GM12878 (cell line): ENCODE measurements at regions not wholly inside any gene's neighbourhood (a gene's known extent, or its start where the extent isn't known, plus 50 kb on each side); places are given as distances from the start of the nearest gene placed in this dataset.

Source experiments
- ATAC-seq: fragments of 200-7000 bp; cut with Tn5 transposase; 3 replicates; pipeline ENCODE4 v1.9.1; 2020; ENCODE audit warnings: mild to moderate bottlenecking, moderate library complexity
- BruUV-seq: library from RNA; stranded (reverse); fragments of 400-500 nt; replicated peaks from 2 replicates; lab custom pipeline; 2021; lab: Mats Ljungman, UMichigan
- CTCF ChIA-PET: fragments of 300-600 bp; sonication (Branson Sonifier 250); formaldehyde crosslinking; extraction: SDS; loops from one replicate; lab custom pipeline; 2021; ENCODE audit warnings: inconsistent platforms; lab: Yijun Ruan, JAX
- POLR2A ChIA-PET: fragments of 350-600 bp; formaldehyde crosslinking; extraction: SDS; loops from one replicate; lab custom pipeline; 2021; ENCODE audit warnings: inconsistent platforms; lab: Charles Lee
- RAD21 ChIA-PET: fragments of 300-600 bp; sonication (Branson Sonifier 250); formaldehyde crosslinking; loops from one replicate; lab custom pipeline; 2023; ENCODE audit warnings: antibody characterized with exemption; ENCODE audit not compliant: unreplicated experiment; lab: Charles Lee
- SMC1A ChIA-PET: fragments of 300-600 bp; sonication (Branson Sonifier 250); formaldehyde crosslinking; loops from one replicate; lab custom pipeline; 2023; ENCODE audit not compliant: unreplicated experiment, uncharacterized antibody; lab: Charles Lee
- DNase-seq: peaks from one replicate; pipeline ENCODE4 v3.0.0-alpha.2; 2011; ENCODE audit warnings: low read depth, low spot score
- FAIRE-seq: peaks from 3 replicates; lab custom pipeline; 2011; peaks lifted over from hg19 to GRCh38; lab: Jason Lieb, UNC
- H2AFZ ChIP-seq: 2 replicates; pipeline ENCODE4 v1.6.0; 2011; ENCODE audit warnings: low read depth, low read length, control low read depth; ENCODE audit not compliant: control insufficient read depth
- H3K27ac ChIP-seq: 2 replicates; pipeline ENCODE4 v1.5.1; 2011; ENCODE audit warnings: control low read depth; ENCODE audit not compliant: control insufficient read depth, insufficient read depth
- H3K27me3 ChIP-seq, 2 experiments: replicated peaks in 1 of 2; 2 replicates each; pipeline versions ENCODE4 v1.6.0 to v1.6.1; 2011; ENCODE audit warnings: low read length in 1 of 2; ENCODE audit not compliant: control insufficient read depth in 2 of 2, insufficient read depth in 2 of 2
- H3K36me3 ChIP-seq, 2 experiments: 2 replicates each; pipeline ENCODE4 v1.5.1; 2011; ENCODE audit warnings: low read length in 1 of 2; ENCODE audit not compliant: control insufficient read depth in 2 of 2, insufficient read depth in 2 of 2
- H3K4me1 ChIP-seq: 2 replicates; pipeline ENCODE4 v1.6.1; 2011; ENCODE audit warnings: mild to moderate bottlenecking, low read length, moderate library complexity, mixed read lengths; ENCODE audit not compliant: control insufficient read depth, insufficient read depth
- H3K4me2 ChIP-seq: 2 replicates; pipeline ENCODE4 v1.6.0; 2011; ENCODE audit warnings: control low read depth; ENCODE audit not compliant: control insufficient read depth, insufficient read depth
- H3K4me3 ChIP-seq: fragments of 200-600 bp; sonication (generic); 2 replicates; pipeline ENCODE4 v1.5.1; 2016
- H3K79me2 ChIP-seq: 2 replicates; pipeline ENCODE4 v1.6.0; 2011; ENCODE audit warnings: low read length; ENCODE audit not compliant: control insufficient read depth, insufficient read depth
- H3K9ac ChIP-seq: 2 replicates; pipeline ENCODE4 v1.8.0; 2011; ENCODE audit warnings: low read length, control low read depth, mixed read lengths; ENCODE audit not compliant: control insufficient read depth, insufficient read depth
- H3K9me3 ChIP-seq: replicated peaks from 3 replicates; pipeline ENCODE4 v1.5.1; 2011; ENCODE audit warnings: mild to moderate bottlenecking, low read length; ENCODE audit not compliant: control insufficient read depth, insufficient read depth
- H4K20me1 ChIP-seq: 2 replicates; pipeline ENCODE4 v1.6.0; 2011; ENCODE audit not compliant: control insufficient read depth, insufficient read depth
- ASH2L ChIP-seq: fragments of 300-600, 200-600 bp; sonication (generic); IDR thresholded peaks from 2 replicates; pipeline ENCODE4 v1.6.1; 2017; ENCODE audit warnings: low read depth, mild to moderate bottlenecking, borderline replicate concordance
- CHD1 ChIP-seq: IDR thresholded peaks from 2 replicates; pipeline ENCODE4 v1.6.1; 2012; ENCODE audit warnings: low read depth, low read length, improper control_type of control experiment
- CUX1 ChIP-seq: IDR thresholded peaks from 2 replicates; pipeline ENCODE4 v1.6.1; 2012; ENCODE audit warnings: improper control_type of control experiment, low read depth, low read length; ENCODE audit not compliant: insufficient replicate concordance
- IKZF1 ChIP-seq: fragments of 450-650 bp; conservative IDR thresholded peaks from 2 replicates; pipeline ENCODE4 v1.6.1; 2017; ENCODE audit warnings: antibody characterized with exemption, mild to moderate bottlenecking
- KAT2A ChIP-seq: conservative IDR thresholded peaks from 2 replicates; pipeline ENCODE4 v1.6.1; 2011; ENCODE audit warnings: low read depth, low read length; ENCODE audit not compliant: control insufficient read depth
- NFYB ChIP-seq: IDR thresholded peaks from 2 replicates; pipeline ENCODE4 v1.6.1; 2011; ENCODE audit warnings: low read depth, mild to moderate bottlenecking, low read length, improper control_type of control experiment, moderate library complexity; ENCODE audit not compliant: insufficient read depth
- NR2C1 ChIP-seq: fragments of 450-650 bp; IDR thresholded peaks from 2 replicates; pipeline ENCODE4 v1.6.1; 2017; ENCODE audit warnings: antibody characterized with exemption, mild to moderate bottlenecking, moderate library complexity
- NR2F1 ChIP-seq: fragments of 450-650 bp; conservative IDR thresholded peaks from 2 replicates; pipeline ENCODE4 v1.6.1; 2017; ENCODE audit warnings: mild to moderate bottlenecking
- PBX3 ChIP-seq: IDR thresholded peaks from 2 replicates; pipeline ENCODE4 v1.6.1; 2011; ENCODE audit warnings: mild to moderate bottlenecking, low read depth, low read length, moderate library complexity; ENCODE audit not compliant: insufficient replicate concordance
- POLR2AphosphoS2 ChIP-seq: IDR thresholded peaks from 2 replicates; pipeline ENCODE4 v1.6.1; 2011; ENCODE audit warnings: low read depth, mild to moderate bottlenecking, low read length, improper control_type of control experiment, moderate library complexity
- PRDM15 ChIP-seq: fragments of 450-650 bp; formaldehyde crosslinking; IDR thresholded peaks from 2 replicates; pipeline ENCODE4 v1.4.0; 2020; ENCODE audit warnings: mild to moderate bottlenecking, moderate library complexity
- SMC3 ChIP-seq: IDR thresholded peaks from 2 replicates; pipeline ENCODE4 v1.6.1; 2011; ENCODE audit warnings: low read length, improper control_type of control experiment, borderline replicate concordance
- TARDBP ChIP-seq: IDR thresholded peaks from 2 replicates; pipeline ENCODE4 v1.6.1; 2016; ENCODE audit warnings: borderline replicate concordance
- TCF7 ChIP-seq: IDR thresholded peaks from 2 replicates; pipeline ENCODE4 v1.6.1; 2014; ENCODE audit warnings: antibody characterized with exemption, borderline replicate concordance
- YBX1 ChIP-seq: fragments of 450-650 bp; IDR thresholded peaks from 2 replicates; pipeline ENCODE4 v1.6.1; 2016; ENCODE audit warnings: antibody characterized with exemption
- in situ Hi-C: fragments of 300-500 bp; cut with MboI; formaldehyde crosslinking; loops from 9 replicates; pipeline ENCODE4 v1.14.3; 2018; ENCODE audit warnings: mixed read lengths
- intact Hi-C: fragments of 100-400 bp; cut with micrococcal nuclease; formaldehyde crosslinking; loops from one replicate; pipeline ENCODE4 v1.14.2; 2022; ENCODE audit not compliant: unreplicated experiment

GRCh38 chr2:181258720-181259119 lies 198.5 kb upstream of the ITGA4 start (continued):
- TF ChIP-seq SMC3 (no peak), YBX1 (no peak), ASH2L (no peak), POLR2AphosphoS2 (no peak)
- TF ChIP-seq, all 136 proteins: peak for 0

GRCh38 chr2:181262782-181263181 lies 194.4 kb upstream of the ITGA4 start:
- Histone ChIP-seq H3K4me3 (no peak overlapping the region), H3K4me1 (no peaks in the 10 kb centered on the region), H3K27ac (no peak overlapping the region), H3K79me2 (no peaks in the 10 kb centered on the region), H4K20me1 (no peaks in the 10 kb centered on the region), H3K36me3 (no peaks in the 10 kb centered on the region), H3K27me3 (no peaks in the 10 kb centered on the region), H3K4me2 (no peak overlapping the region), H2AFZ (no peak overlapping the region), H3K9ac (no peak overlapping the region), H3K9me3 (no peaks in the 10 kb centered on the region)
- BruUV-seq: no TSS peak
- intact Hi-C loops (no loop called here), in situ Hi-C loops (no loop called here)
- ChIA-PET SMC1A (interaction anchor here (1.5 kb wide), 1 partner anchor 29 kb away, joined by 5 read pairs; no protein-coding TSS in a partner anchor), CTCF (no interaction called here), RAD21 (interaction anchor here (1.7 kb wide), 1 partner anchor 42 kb away, joined by 4 read pairs; no protein-coding TSS in a partner anchor), POLR2A (no interaction called here)
- DNase-seq (no peak), ATAC-seq (no peak), FAIRE-seq (no peak)
- TF ChIP-seq CUX1: no peak
- no peak for TF ChIP-seq NFYB
- TF ChIP-seq KAT2A: no peak
- no peak for TF ChIP-seq TARDBP
- TF ChIP-seq PBX3: no peak
- no peak for TF ChIP-seq CHD1
- no peak for TF ChIP-seq TCF7
- no peak for TF ChIP-seq NR2C1
- TF ChIP-seq NR2F1: no peak
- no peak for TF ChIP-seq IKZF1
- no peak for TF ChIP-seq PRDM15
